GM13977 (cell line): ENCODE measurements at regions not wholly inside any gene's neighbourhood (a gene's known extent, or its start where the extent isn't known, plus 50 kb on each side); places are given as distances from the start of the nearest gene placed in this dataset.
"Not testable (repeated sequence)": the region's sequence is repeated elsewhere in the genome, so short reads cannot be mapped to it uniquely, and the experiment has no call there.

Experiments used
- DNase-seq: peaks from one replicate; pipeline ENCODE4 v3.0.0; 2012; ENCODE audit warnings: low spot score
- CTCF ChIP-seq: IDR thresholded peaks from 2 replicates; pipeline ENCODE4 v1.5.1; 2012; ENCODE audit warnings: mild to moderate bottlenecking, control low read depth; ENCODE audit not compliant: insufficient read depth; ENCODE audit errors: extremely low read depth, missing control alignments
- in situ Hi-C: fragments of 300-500 bp; cut with MboI; formaldehyde crosslinking; loops from one replicate; pipeline ENCODE4 v1.12.0; 2022; ENCODE audit warnings: low sequenced_read_pairs, low pct_unique_long_range_greater_than_20kb, mixed read lengths, inconsistent platforms; ENCODE audit not compliant: unreplicated experiment

- in situ Hi-C loops: no loop called here
- TF ChIP-seq CTCF: no peak
- DNase-seq: no peak
Observed at GRCh38 chr16:60810250-60810649, 1226.0 kb downstream of the CDH8 start.

GRCh38 chr16:60792437-60792836, 1243.8 kb downstream of the CDH8 start:
- in situ Hi-C loops: no loop called here
- DNase-seq: no peak
- TF ChIP-seq CTCF: no peak

GRCh38 chr16:60788631-60789030, 1247.6 kb downstream of the CDH8 start:
- no peak for TF ChIP-seq CTCF
- in situ Hi-C loops: no loop called here
- DNase-seq: no peak

GRCh38 chr16:60776281-60776680, 1260.0 kb downstream of the CDH8 start:
- DNase-seq: no peak
- TF ChIP-seq CTCF: no peak
- in situ Hi-C loops: no loop called here

- in situ Hi-C loops: no loop called here
- DNase-seq: no peak
- TF ChIP-seq CTCF: no peak
Observed at GRCh38 chr16:60771138-60771537, 1265.1 kb downstream of the CDH8 start.

GRCh38 chr16:60770384-60770783, 1265.9 kb downstream of the CDH8 start:
- in situ Hi-C loops, DNase-seq: not testable (repeated sequence)

GRCh38 chr16:60763869-60764268, 1272.4 kb downstream of the CDH8 start:
- no peak for DNase-seq
- TF ChIP-seq CTCF: no peak
- in situ Hi-C loops: no loop called here

- in situ Hi-C loops: no loop called here
- DNase-seq: no peak
- TF ChIP-seq CTCF: peak; percentile 33
Observed at GRCh38 chr16:60755907-60756306, 1280.3 kb downstream of the CDH8 start.
